ENCODE measurements at regions not wholly inside any gene's neighbourhood (a gene's known extent, or its start where the extent isn't known, plus 50 kb on each side); places are given as distances from the start of the nearest gene placed in this dataset.

DNA sequence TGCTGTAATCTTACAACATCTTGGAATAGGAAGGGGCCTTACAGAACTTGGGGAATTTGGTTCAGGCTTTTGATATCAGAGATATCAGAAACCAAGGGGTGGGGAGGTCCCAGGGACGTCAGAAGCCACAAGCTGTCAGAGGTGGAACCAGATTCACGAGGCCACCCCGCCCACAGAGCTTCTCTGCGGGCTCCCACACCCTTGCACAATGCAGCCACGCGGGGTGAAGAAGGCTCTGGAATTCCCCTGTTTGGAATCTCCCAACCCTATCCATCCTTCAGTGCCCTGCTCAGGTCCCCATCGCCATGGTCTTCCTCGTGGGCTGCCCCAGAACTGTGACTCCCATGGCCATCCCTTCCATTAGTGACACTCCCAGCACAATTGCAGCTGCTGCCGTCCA, 247.1 kb upstream of the SHH start:
- Histone ChIP-seq H3K36me3 (ENCODE audit: control insufficient read depth, insufficient read depth, low read length) (no peaks in the 10 kb centered on the region), H3K4me3 (ENCODE audit: low read depth, low read length) (no peak overlapping the region), H3K9me3 (no peaks in the 10 kb centered on the region), H3K27me3 (replicated peaks; ENCODE audit: control insufficient read depth, insufficient read depth, low read length) (no peaks in the 10 kb centered on the region), H3K4me1 (peaks cover 5% of the 10 kb centered on the region; the same call in 1 of the 2 replicates)
- H3K4me3 Mint-ChIP-seq (ENCODE audit: unreplicated experiment), result no peak overlapping the region
- H3K36me3 Mint-ChIP-seq (ENCODE audit: insufficient read depth, unreplicated experiment), result no peaks in the 10 kb centered on the region
- intact Hi-C loops (cut with micrococcal nuclease; ENCODE audit: unreplicated experiment), result no loop called here
- POLR2A ChIA-PET, result no interaction called here
- H3K27me3 Mint-ChIP-seq (ENCODE audit: insufficient read depth, unreplicated experiment), result no peaks in the 10 kb centered on the region
- H3K27ac Mint-ChIP-seq (ENCODE audit: unreplicated experiment), result no peak overlapping the region
- peaks cover 25% of the 10 kb centered on the region for H3K9me3 Mint-ChIP-seq (ENCODE audit: unreplicated experiment)
- H3K4me1 Mint-ChIP-seq (ENCODE audit: low read depth, unreplicated experiment), result no peaks in the 10 kb centered on the region
- CTCF ChIA-PET, result no interaction called here
- no TSS peak for BruUV-seq (replicated peaks)
- no peak for DNase-seq
- TF ChIP-seq, protein P1, sequence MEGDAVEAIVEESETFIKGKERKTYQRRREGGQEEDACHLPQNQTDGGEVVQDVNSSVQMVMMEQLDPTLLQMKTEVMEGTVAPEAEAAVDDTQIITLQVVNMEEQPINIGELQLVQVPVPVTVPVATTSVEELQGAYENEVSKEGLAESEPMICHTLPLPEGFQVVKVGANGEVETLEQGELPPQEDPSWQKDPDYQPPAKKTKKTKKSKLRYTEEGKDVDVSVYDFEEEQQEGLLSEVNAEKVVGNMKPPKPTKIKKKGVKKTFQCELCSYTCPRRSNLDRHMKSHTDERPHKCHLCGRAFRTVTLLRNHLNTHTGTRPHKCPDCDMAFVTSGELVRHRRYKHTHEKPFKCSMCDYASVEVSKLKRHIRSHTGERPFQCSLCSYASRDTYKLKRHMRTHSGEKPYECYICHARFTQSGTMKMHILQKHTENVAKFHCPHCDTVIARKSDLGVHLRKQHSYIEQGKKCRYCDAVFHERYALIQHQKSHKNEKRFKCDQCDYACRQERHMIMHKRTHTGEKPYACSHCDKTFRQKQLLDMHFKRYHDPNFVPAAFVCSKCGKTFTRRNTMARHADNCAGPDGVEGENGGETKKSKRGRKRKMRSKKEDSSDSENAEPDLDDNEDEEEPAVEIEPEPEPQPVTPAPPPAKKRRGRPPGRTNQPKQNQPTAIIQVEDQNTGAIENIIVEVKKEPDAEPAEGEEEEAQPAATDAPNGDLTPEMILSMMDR (IDR thresholded peaks at IDR 0.05; ENCODE audit: insufficient read depth in 1 of 2, low read depth in 1 of 2, low read length in 1 of 2, severe bottlenecking in 1 of 2, unreplicated experiment in 1 of 2), result no peak

DNA sequence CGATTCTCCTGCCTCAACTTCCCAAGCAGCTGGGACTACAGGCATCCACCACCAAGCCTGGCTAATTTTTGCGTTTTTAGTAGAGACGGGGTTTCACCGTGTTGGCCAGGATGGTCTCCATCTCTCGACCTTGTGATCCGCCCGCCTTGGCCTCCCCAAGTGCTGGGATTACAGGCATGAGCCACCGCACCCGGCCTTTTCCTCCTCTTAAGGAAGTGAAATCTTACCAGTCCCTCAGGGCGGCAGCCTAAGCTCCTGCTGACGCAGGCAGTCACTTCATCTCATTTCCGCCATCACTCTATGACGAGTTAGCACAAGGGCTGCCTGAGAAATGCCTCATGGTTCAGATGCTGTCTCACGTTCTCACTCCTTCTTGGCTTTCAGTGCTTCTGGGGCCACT, 246.0 kb upstream of the SHH start:
- Histone ChIP-seq H3K36me3 (ENCODE audit: control insufficient read depth, insufficient read depth, low read length) (no peaks in the 10 kb centered on the region), H3K4me1 (no peaks in the 10 kb centered on the region), H3K4me3 (ENCODE audit: low read depth, low read length) (no peak overlapping the region), H3K9me3 (no peaks in the 10 kb centered on the region), H3K27me3 (replicated peaks; ENCODE audit: control insufficient read depth, insufficient read depth, low read length) (no peaks in the 10 kb centered on the region)
- intact Hi-C loops (cut with micrococcal nuclease; ENCODE audit: unreplicated experiment), result no loop called here
- no peaks in the 10 kb centered on the region for H3K36me3 Mint-ChIP-seq (ENCODE audit: insufficient read depth, unreplicated experiment)
- no peak for DNase-seq
- POLR2A ChIA-PET, result no interaction called here
- H3K9me3 Mint-ChIP-seq (ENCODE audit: unreplicated experiment), result peaks cover 25% of the 10 kb centered on the region
- H3K4me3 Mint-ChIP-seq (ENCODE audit: unreplicated experiment), result no peak overlapping the region
- no peaks in the 10 kb centered on the region for H3K4me1 Mint-ChIP-seq (ENCODE audit: low read depth, unreplicated experiment)
- no TSS peak for BruUV-seq (replicated peaks)
- H3K27ac Mint-ChIP-seq (ENCODE audit: unreplicated experiment), result no peak overlapping the region
- TF ChIP-seq, protein P1 (IDR thresholded peaks at IDR 0.05; ENCODE audit: insufficient read depth in 1 of 2, low read depth in 1 of 2, low read length in 1 of 2, severe bottlenecking in 1 of 2, unreplicated experiment in 1 of 2), result no peak
- no peaks in the 10 kb centered on the region for H3K27me3 Mint-ChIP-seq (ENCODE audit: insufficient read depth, unreplicated experiment)
- CTCF ChIA-PET, result interaction anchor here (1.1 kb wide), 1 partner anchor 237 kb away, joined by 3 read pairs; no protein-coding TSS in a partner anchor

GRCh38 chr7:156056534-156056933, 244.3 kb upstream of the SHH start:
- no peaks in the 10 kb centered on the region for H3K9me3 ChIP-seq
- CTCF ChIA-PET, result no interaction called here
- H3K4me3 ChIP-seq (ENCODE audit: low read depth, low read length), result no peak overlapping the region
- Mint-ChIP-seq H3K4me1 (ENCODE audit: low read depth, unreplicated experiment) (no peaks in the 10 kb centered on the region), H3K9me3 (ENCODE audit: unreplicated experiment) (peaks cover 18% of the 10 kb centered on the region), H3K27ac (ENCODE audit: unreplicated experiment) (no peak overlapping the region), H3K36me3 (ENCODE audit: insufficient read depth, unreplicated experiment) (no peaks in the 10 kb centered on the region), H3K27me3 (ENCODE audit: insufficient read depth, unreplicated experiment) (no peaks in the 10 kb centered on the region), H3K4me3 (ENCODE audit: unreplicated experiment) (no peak overlapping the region)
- no peaks in the 10 kb centered on the region for H3K4me1 ChIP-seq
- intact Hi-C loops (cut with micrococcal nuclease; ENCODE audit: unreplicated experiment), result no loop called here
- TF ChIP-seq, protein P1 (IDR thresholded peaks at IDR 0.05; ENCODE audit: insufficient read depth in 1 of 2, low read depth in 1 of 2, low read length in 1 of 2, severe bottlenecking in 1 of 2, unreplicated experiment in 1 of 2), result no peak
- DNase-seq, result no peak
- H3K36me3 ChIP-seq (ENCODE audit: control insufficient read depth, insufficient read depth, low read length), result no peaks in the 10 kb centered on the region
- BruUV-seq (replicated peaks), result no TSS peak
- POLR2A ChIA-PET, result no interaction called here
- no peaks in the 10 kb centered on the region for H3K27me3 ChIP-seq (replicated peaks; ENCODE audit: control insufficient read depth, insufficient read depth, low read length)
